H9 (cell line): ENCODE measurements at regions not wholly inside any gene's neighbourhood (a gene's known extent, or its start where the extent isn't known, plus 50 kb on each side); places are given as distances from the start of the nearest gene placed in this dataset.
A peak's percentile ranks its signal among the peaks of the same experiment; 100 is the strongest.

Source experiments
- DNase-seq: peaks from one replicate; pipeline ENCODE4 v3.0.0-alpha.2; 2017
- H2AFZ ChIP-seq: one replicate; pipeline ENCODE4 v1.6.1; 2013; ENCODE audit warnings: mild to moderate bottlenecking, low read length, control low read depth, moderate library complexity
- H2AK5ac ChIP-seq: 2 replicates; pipeline ENCODE4 v1.6.1; 2013; ENCODE audit warnings: low read length, control low read depth, mixed read lengths; ENCODE audit not compliant: insufficient read length
- H2BK120ac ChIP-seq: one replicate; pipeline ENCODE4 v1.6.1; 2013; ENCODE audit warnings: low read depth, mild to moderate bottlenecking, low read length, control low read depth, inconsistent platforms; ENCODE audit not compliant: poor library complexity, severe bottlenecking
- H2BK12ac ChIP-seq: 2 replicates; pipeline ENCODE4 v1.6.1; 2013; ENCODE audit warnings: low read length, control low read depth, mixed read lengths, low read depth; ENCODE audit not compliant: insufficient read length
- H2BK15ac ChIP-seq: 2 replicates; pipeline ENCODE4 v1.6.1; 2013; ENCODE audit warnings: low read depth, low read length, control low read depth
- H2BK20ac ChIP-seq: one replicate; pipeline ENCODE4 v1.6.1; 2013; ENCODE audit warnings: low read depth, mild to moderate bottlenecking, low read length, control low read depth, inconsistent platforms; ENCODE audit not compliant: poor library complexity, severe bottlenecking
- H2BK5ac ChIP-seq: 2 replicates; pipeline ENCODE4 v1.6.1; 2013; ENCODE audit warnings: low read length, control low read depth, mixed read lengths; ENCODE audit not compliant: insufficient read length
- H3K14ac ChIP-seq: 2 replicates; pipeline ENCODE4 v1.6.1; 2013; ENCODE audit warnings: low read length, control low read depth; ENCODE audit not compliant: insufficient read depth
- H3K18ac ChIP-seq: 2 replicates; pipeline ENCODE4 v1.6.1; 2013; ENCODE audit warnings: low read depth, mild to moderate bottlenecking, mixed read lengths, low read length, control low read depth; ENCODE audit not compliant: insufficient read length
- H3K23ac ChIP-seq: 2 replicates; pipeline ENCODE4 v1.6.1; 2013; ENCODE audit warnings: low read length, control low read depth, mixed read lengths, low read depth; ENCODE audit not compliant: insufficient read length
- H3K23me2 ChIP-seq: 2 replicates; pipeline ENCODE4 v1.6.1; 2013; ENCODE audit warnings: low read depth, mild to moderate bottlenecking, mixed read lengths, low read length, control low read depth; ENCODE audit not compliant: insufficient read length, poor library complexity, severe bottlenecking
- H3K27ac ChIP-seq: 2 replicates; pipeline ENCODE4 v1.5.1; 2013; ENCODE audit warnings: low read length, control low read depth, mixed read lengths, low read depth; ENCODE audit not compliant: insufficient read length
- H3K27me3 ChIP-seq: 2 replicates; pipeline ENCODE4 v1.6.1; 2013; ENCODE audit warnings: low read length, control low read depth, inconsistent platforms; ENCODE audit not compliant: insufficient read depth
- H3K4ac ChIP-seq: 2 replicates; pipeline ENCODE4 v1.6.1; 2013; ENCODE audit warnings: low read depth, mild to moderate bottlenecking, control low read depth, inconsistent platforms, low read length, moderate library complexity
- H3K4me1 ChIP-seq: 2 replicates; pipeline ENCODE4 v1.6.1; 2013; ENCODE audit warnings: low read length, control low read depth, inconsistent platforms; ENCODE audit not compliant: insufficient read depth
- H3K4me2 ChIP-seq: 2 replicates; pipeline ENCODE4 v1.6.1; 2013; ENCODE audit warnings: low read length, control low read depth, mixed read lengths; ENCODE audit not compliant: insufficient read length, insufficient read depth
- H3K56ac ChIP-seq: 2 replicates; pipeline ENCODE4 v1.6.1; 2013; ENCODE audit warnings: low read depth, mild to moderate bottlenecking, mixed read lengths, low read length, control low read depth; ENCODE audit not compliant: insufficient read length
- H3K79me1 ChIP-seq: 2 replicates; pipeline ENCODE4 v1.6.1; 2013; ENCODE audit warnings: low read depth, mild to moderate bottlenecking, moderate library complexity, low read length, control low read depth, inconsistent platforms; ENCODE audit not compliant: insufficient read depth, poor library complexity, severe bottlenecking
- H3K79me2 ChIP-seq: 2 replicates; pipeline ENCODE4 v1.6.1; 2013; ENCODE audit warnings: low read length, control low read depth, inconsistent platforms; ENCODE audit not compliant: insufficient read depth
- H3K9ac ChIP-seq: 2 replicates; pipeline ENCODE4 v1.6.1; 2013; ENCODE audit warnings: low read length, control low read depth, mixed read lengths; ENCODE audit not compliant: insufficient read length; ENCODE audit errors: extremely low read depth
- H3K9me3 ChIP-seq: one replicate; pipeline ENCODE4 v1.6.1; 2013; ENCODE audit warnings: low read depth, low read length, inconsistent platforms; ENCODE audit not compliant: control insufficient read depth
- H3T11ph ChIP-seq: one replicate; pipeline ENCODE4 v1.6.1; 2013; ENCODE audit warnings: mild to moderate bottlenecking, low read length, control low read depth, inconsistent platforms
- H4K20me1 ChIP-seq: one replicate; pipeline ENCODE4 v1.6.1; 2013; ENCODE audit not compliant: control insufficient read depth, insufficient read length, insufficient read depth
- H4K5ac ChIP-seq: 2 replicates; pipeline ENCODE4 v1.6.1; 2013; ENCODE audit warnings: low read depth, mild to moderate bottlenecking, mixed read lengths, low read length, control low read depth; ENCODE audit not compliant: insufficient read length
- H4K8ac ChIP-seq: replicated peaks from 2 replicates; pipeline ENCODE4 v1.6.1; 2013; ENCODE audit warnings: low read length, control low read depth, mixed read lengths, low read depth; ENCODE audit not compliant: insufficient read length
- H4K91ac ChIP-seq: 2 replicates; pipeline ENCODE4 v1.6.1; 2013; ENCODE audit warnings: low read depth, mild to moderate bottlenecking, moderate library complexity, mixed read lengths, low read length, control low read depth; ENCODE audit not compliant: insufficient read length
- H3K27ac Mint-ChIP-seq, 3 experiments: 2 replicates in 2 of 3; 3 replicates in 1 of 3; pipeline ENCODE4 v1.8.0; 2020 to 2021; ENCODE audit warnings: mixed read lengths in 3 of 3, mild to moderate bottlenecking in 1 of 3, moderate library complexity in 1 of 3
- H3K27me3 Mint-ChIP-seq: 2 replicates; pipeline ENCODE4 v1.8.0; 2021; ENCODE audit warnings: low read depth, mild to moderate bottlenecking, moderate library complexity, mixed read lengths
- H3K36me3 Mint-ChIP-seq, 3 experiments: 2 replicates in 2 of 3; 3 replicates in 1 of 3; pipeline ENCODE4 v1.8.0; 2020 to 2021; ENCODE audit warnings: low read depth in 3 of 3, mixed read lengths in 3 of 3; ENCODE audit not compliant: insufficient read depth in 1 of 3
- H3K4me1 Mint-ChIP-seq, 2 experiments: 2 replicates each; pipeline ENCODE4 v1.8.0; 2020; ENCODE audit warnings: mixed read lengths in 2 of 2
- H3K4me3 Mint-ChIP-seq, 2 experiments: 2 replicates in 1 of 2; 3 replicates in 1 of 2; pipeline ENCODE4 v1.8.0; 2020 to 2021; ENCODE audit warnings: mild to moderate bottlenecking in 2 of 2, mixed read lengths in 2 of 2, moderate library complexity in 1 of 2
- H3K9me3 Mint-ChIP-seq, 2 experiments: 2 replicates in 1 of 2; 3 replicates in 1 of 2; pipeline ENCODE4 v1.8.0; 2020; ENCODE audit warnings: mild to moderate bottlenecking in 2 of 2, mixed read lengths in 2 of 2, moderate library complexity in 1 of 2
- WGBS: extraction: QIAGEN DNeasy Blood & Tissue Kit; methylation state at CpG from one replicate; pipeline ENCODE4 v1.1.7; 2013; ENCODE audit warnings: missing lambda C conversion rate, low lambda C conversion rate, mixed read lengths; ENCODE audit not compliant: insufficient read length; ENCODE audit errors: extremely low coverage; 5-methylcytosine and 5-hydroxymethylcytosine counted together
- TF ChIP-seq, protein P1 (sequence below): fragments of 200-600 bp; sonication (generic); conservative IDR thresholded peaks from 3 replicates; pipeline ENCODE4 v1.8.0; 2021; ENCODE audit warnings: antibody characterized with exemption, mild to moderate bottlenecking

DNA sequence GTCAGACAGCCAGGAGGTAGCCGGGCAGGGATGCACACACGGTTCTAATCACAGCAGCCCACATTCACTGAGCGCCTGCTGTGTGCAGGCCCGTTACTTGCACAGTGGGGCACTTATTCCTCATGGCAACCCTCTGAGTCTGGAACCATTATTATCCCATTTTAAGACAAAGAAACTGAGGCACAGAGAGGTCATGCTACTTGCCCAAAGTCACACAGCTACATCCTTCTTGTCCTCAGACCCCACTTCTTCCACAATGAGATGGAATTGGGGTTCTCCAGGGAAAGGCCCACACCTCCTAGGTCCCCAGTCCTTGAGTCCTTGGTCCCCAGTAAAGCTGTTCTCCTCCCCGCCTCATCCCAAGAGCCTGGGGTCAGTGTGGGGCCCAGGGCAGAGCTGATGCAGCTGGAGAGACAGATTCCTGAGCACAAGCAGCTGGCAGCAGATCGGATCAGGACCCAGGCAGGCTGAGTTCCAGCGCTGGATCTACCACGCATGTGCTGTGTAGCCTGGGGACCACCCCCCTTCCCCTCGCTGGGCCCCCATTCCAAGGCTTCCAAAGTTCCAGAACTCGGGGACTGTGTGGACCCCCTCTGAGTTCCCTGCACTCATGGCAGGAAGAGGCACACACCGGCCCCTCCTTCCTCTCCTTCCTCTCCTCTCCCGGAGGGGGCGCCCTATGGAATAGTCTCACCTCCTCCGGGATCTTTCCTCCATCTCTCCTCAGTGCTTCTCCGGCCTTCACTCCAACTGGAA, 393.4 kb downstream of the MATN1 start:
- TF ChIP-seq, protein P1, sequence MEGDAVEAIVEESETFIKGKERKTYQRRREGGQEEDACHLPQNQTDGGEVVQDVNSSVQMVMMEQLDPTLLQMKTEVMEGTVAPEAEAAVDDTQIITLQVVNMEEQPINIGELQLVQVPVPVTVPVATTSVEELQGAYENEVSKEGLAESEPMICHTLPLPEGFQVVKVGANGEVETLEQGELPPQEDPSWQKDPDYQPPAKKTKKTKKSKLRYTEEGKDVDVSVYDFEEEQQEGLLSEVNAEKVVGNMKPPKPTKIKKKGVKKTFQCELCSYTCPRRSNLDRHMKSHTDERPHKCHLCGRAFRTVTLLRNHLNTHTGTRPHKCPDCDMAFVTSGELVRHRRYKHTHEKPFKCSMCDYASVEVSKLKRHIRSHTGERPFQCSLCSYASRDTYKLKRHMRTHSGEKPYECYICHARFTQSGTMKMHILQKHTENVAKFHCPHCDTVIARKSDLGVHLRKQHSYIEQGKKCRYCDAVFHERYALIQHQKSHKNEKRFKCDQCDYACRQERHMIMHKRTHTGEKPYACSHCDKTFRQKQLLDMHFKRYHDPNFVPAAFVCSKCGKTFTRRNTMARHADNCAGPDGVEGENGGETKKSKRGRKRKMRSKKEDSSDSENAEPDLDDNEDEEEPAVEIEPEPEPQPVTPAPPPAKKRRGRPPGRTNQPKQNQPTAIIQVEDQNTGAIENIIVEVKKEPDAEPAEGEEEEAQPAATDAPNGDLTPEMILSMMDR, result peak; percentile 54; the same call in 2 of the 3 replicates
- Histone ChIP-seq H4K8ac (no peak overlapping the region), H3K14ac (no peak overlapping the region; the same call in 1 of the 2 replicates), H4K5ac (no peak overlapping the region), H3K79me1 (no peaks in the 10 kb centered on the region), H4K91ac (no peak overlapping the region), H2BK20ac (no peak overlapping the region), H3K79me2 (no peaks in the 10 kb centered on the region), H3K4me1 (no peaks in the 10 kb centered on the region), H2BK12ac (no peak overlapping the region), H4K20me1 (no peaks in the 10 kb centered on the region), H3K4ac (no peak overlapping the region), H2BK5ac (no peak overlapping the region), H2AFZ (no peak overlapping the region), H3K4me2 (no peak overlapping the region), H3K23ac (no peak overlapping the region), H3K9me3 (no peaks in the 10 kb centered on the region), H3K27me3 (no peaks in the 10 kb centered on the region), H3K23me2 (no peaks in the 10 kb centered on the region), H3K27ac (no peak overlapping the region), H2AK5ac (no peak overlapping the region), H3T11ph (no peak overlapping the region), H3K56ac (no peak overlapping the region), H3K18ac (no peak overlapping the region), H2BK120ac (no peak overlapping the region), H3K9ac (no peak overlapping the region), H2BK15ac (no peak overlapping the region)
- DNase-seq, result peak; percentile 52
- Mint-ChIP-seq H3K27me3 (no peaks in the 10 kb centered on the region), H3K9me3 (no peaks in the 10 kb centered on the region), H3K4me3 (no peak overlapping the region), H3K4me1 (peaks cover 12 to 20% of the 10 kb centered on the region in 2 experiments), H3K27ac (no peak overlapping the region), H3K36me3 (no peaks in the 10 kb centered on the region)
- WGBS, result no CpG with 5 or more reads among the region's 15 CpGs
